ENCODE measurements at regions not wholly inside any gene's neighbourhood (a gene's known extent, or its start where the extent isn't known, plus 50 kb on each side); places are given as distances from the start of the nearest gene placed in this dataset.

DNA sequence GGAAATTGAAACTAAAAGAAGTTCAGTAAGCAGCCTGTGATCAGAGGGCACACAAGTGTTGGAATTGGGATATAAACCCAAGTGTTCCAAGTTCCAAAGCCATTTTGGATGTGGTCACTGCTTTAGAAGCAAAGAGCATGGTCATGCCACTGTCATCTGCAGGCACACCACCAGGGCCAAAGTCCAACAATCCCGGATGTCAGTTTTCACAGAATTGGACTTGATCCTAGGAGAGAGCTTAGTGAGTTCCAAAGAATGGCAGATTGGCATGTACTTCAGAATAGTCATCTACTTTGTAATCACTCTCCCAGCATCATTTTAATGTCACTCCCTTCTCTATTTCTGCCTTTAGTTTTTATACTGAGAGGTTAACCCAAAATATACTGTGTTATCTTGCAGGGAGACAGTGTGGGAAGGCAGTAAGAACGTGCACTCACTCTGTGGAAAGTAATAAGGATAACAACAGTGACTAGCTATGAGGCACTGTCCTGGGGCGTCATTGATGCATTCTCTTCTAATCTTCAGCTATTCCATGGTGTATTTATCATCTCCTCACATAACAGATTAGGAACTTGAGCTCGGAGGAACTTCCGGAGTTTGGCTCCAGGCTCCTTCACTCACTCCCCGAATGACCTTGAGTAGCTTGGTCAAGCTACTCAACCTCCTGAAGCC lies 388.0 kb downstream of the ACTL7B start:
- TF ChIP-seq YY1 (IDR thresholded peaks at IDR 0.05; ENCODE audit: insufficient read depth, insufficient read length) (no peak), ZNF274 (IDR thresholded peaks at IDR 0.05; ENCODE audit: low read depth, low read length) (no peak), SUZ12 (IDR thresholded peaks at IDR 0.05; ENCODE audit: extremely low read depth, insufficient read depth, insufficient read length) (no peak)

All from NT2/D1 (cell line).